ENCODE measurements at regions not wholly inside any gene's neighbourhood (a gene's known extent, or its start where the extent isn't known, plus 50 kb on each side); places are given as distances from the start of the nearest gene placed in this dataset.

DNA sequence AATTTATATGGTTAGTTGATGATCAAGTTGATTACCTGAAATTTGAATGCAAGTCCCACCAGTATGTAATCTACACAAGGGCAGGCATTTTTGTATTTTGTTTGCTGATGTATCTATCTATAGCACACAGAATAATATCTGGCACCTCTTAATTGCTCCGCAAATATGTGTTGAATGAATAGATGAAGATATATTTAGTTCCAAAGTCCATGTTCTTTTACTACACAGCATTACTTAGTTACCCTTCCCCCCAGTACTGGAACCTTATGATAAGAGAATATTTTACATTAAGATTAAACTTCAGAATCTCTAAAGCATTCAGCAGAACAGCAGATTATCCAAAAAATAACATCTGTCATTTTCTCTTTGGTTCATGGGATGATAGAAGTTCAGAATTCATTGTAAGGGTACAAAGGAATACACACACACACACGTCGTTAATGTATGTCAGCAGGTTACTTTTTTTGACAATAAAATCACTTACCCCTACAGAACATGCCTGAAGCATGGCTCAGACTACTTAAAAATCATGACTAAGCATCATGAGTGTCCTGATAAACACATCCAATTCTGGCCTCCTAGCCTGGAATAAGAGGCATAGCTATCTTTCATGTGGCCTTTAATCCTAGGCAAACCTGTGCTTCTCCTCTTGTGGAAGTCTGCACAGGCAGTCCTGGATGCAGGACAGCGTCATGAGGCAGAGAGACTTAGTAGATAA lies 148.9 kb upstream of the TBC1D5 start:
- TF ChIP-seq POLR2A (IDR thresholded peaks at IDR 0.05) = no peak
- TF ChIP-seq, protein P1, sequence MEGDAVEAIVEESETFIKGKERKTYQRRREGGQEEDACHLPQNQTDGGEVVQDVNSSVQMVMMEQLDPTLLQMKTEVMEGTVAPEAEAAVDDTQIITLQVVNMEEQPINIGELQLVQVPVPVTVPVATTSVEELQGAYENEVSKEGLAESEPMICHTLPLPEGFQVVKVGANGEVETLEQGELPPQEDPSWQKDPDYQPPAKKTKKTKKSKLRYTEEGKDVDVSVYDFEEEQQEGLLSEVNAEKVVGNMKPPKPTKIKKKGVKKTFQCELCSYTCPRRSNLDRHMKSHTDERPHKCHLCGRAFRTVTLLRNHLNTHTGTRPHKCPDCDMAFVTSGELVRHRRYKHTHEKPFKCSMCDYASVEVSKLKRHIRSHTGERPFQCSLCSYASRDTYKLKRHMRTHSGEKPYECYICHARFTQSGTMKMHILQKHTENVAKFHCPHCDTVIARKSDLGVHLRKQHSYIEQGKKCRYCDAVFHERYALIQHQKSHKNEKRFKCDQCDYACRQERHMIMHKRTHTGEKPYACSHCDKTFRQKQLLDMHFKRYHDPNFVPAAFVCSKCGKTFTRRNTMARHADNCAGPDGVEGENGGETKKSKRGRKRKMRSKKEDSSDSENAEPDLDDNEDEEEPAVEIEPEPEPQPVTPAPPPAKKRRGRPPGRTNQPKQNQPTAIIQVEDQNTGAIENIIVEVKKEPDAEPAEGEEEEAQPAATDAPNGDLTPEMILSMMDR (IDR thresholded peaks at IDR 0.05) = no peak
